Suprapubic skin (tissue), 4 donors: ENCODE measurements at regions not wholly inside any gene's neighbourhood (a gene's known extent, or its start where the extent isn't known, plus 50 kb on each side); places are given as distances from the start of the nearest gene placed in this dataset.

Experiments used
- CTCF ChIP-seq, 2 donors: fragments of 200-600 bp in 1 of 2; fragments of 450-650 bp in 1 of 2; sonication (generic) in 1 of 2; IDR thresholded peaks; one replicate each; pipeline ENCODE4 v1.5.1; 2016 to 2019; ENCODE audit warnings: antibody characterized with exemption in 2 of 2, mild to moderate bottlenecking in 1 of 2, moderate library complexity in 1 of 2
- EP300 ChIP-seq: sonication (generic); formaldehyde crosslinking; IDR thresholded peaks from one replicate; pipeline ENCODE4 v1.6.1; 2017; ENCODE audit warnings: antibody characterized with exemption
- POLR2A ChIP-seq, 2 donors: fragments of 450-650 bp; IDR thresholded peaks; one replicate each; pipeline ENCODE4 v1.6.1; 2017; ENCODE audit warnings: antibody characterized with exemption in 2 of 2, mild to moderate bottlenecking in 2 of 2, moderate library complexity in 2 of 2
- POLR2AphosphoS5 ChIP-seq, 3 donors: sonication (generic); formaldehyde crosslinking; IDR thresholded peaks; one replicate each; pipeline ENCODE4 v1.6.1; 2017; ENCODE audit warnings: antibody characterized with exemption in 3 of 3

GRCh38 chr1:219085082-219085481 is 88.6 kb upstream of the LYPLAL1 start:
- no peak for TF ChIP-seq CTCF (IDR thresholded peaks at IDR 0.05)
- TF ChIP-seq POLR2AphosphoS5 (IDR thresholded peaks at IDR 0.05) = no peak
- no peak for TF ChIP-seq POLR2A (IDR thresholded peaks at IDR 0.05)
- TF ChIP-seq EP300 = no peak
